ENCODE measurements at regions not wholly inside any gene's neighbourhood (a gene's known extent, or its start where the extent isn't known, plus 50 kb on each side); places are given as distances from the start of the nearest gene placed in this dataset.

DNA sequence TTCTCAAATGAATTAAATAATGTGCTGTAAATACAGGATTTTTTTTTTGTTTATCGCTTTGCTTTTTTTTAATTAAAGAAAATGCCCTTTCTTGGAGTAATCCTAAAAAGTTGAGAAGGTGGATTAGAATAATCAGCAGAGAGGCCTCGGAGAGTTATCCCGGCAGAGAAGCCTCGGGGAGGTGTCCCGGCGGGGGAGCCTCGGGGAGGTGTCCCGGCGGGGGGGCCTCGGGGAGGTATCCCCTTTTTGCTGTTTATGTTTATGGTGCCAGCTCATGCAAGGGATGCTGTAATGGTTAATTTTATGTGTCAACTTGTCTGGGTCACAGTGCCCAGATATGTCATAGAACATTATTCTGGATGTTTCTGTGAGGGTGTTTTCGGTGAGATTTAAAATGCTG is 263.0 kb upstream of the TRIB2 start:
- Histone ChIP-seq H4K20me1 (ENCODE audit: insufficient read depth, low read length) (no peaks in the 10 kb centered on the region), H3K4me3 (ENCODE audit: low read depth, low read length, poor library complexity, severe bottlenecking) (no peak overlapping the region), H3K79me2 (ENCODE audit: insufficient read depth, low read depth, low read length) (no peaks in the 10 kb centered on the region), H2AFZ (ENCODE audit: low read length) (no peak overlapping the region), H3K4me2 (ENCODE audit: low read length) (no peak overlapping the region), H3K36me3 (ENCODE audit: insufficient read depth, low read length) (no peaks in the 10 kb centered on the region), H3K4me1 (ENCODE audit: insufficient read depth, low read length, poor library complexity, severe bottlenecking) (no peaks in the 10 kb centered on the region), H3K27ac (ENCODE audit: low read depth, low read length, poor library complexity, severe bottlenecking) (no peak overlapping the region), H3K9me3 (ENCODE audit: low read length) (no peaks in the 10 kb centered on the region), H3K9me2 (ENCODE audit: insufficient read depth, low read length) (no peaks in the 10 kb centered on the region)
- TF ChIP-seq CTCF (conservative IDR thresholded peaks at IDR 0.05; ENCODE audit: low read length): no peak
- no peak for DNase-seq (ENCODE audit: low spot score)
- intact Hi-C loops (cut with micrococcal nuclease; ENCODE audit: unreplicated experiment): no loop called here
- no TSS peak for BruUV-seq (replicated peaks)
- POLR2A ChIA-PET: no interaction called here
- CTCF ChIA-PET (ENCODE audit: unreplicated experiment): no interaction called here

- CTCF ChIA-PET (ENCODE audit: unreplicated experiment): no interaction called here
- no peaks in the 10 kb centered on the region for H3K36me3 ChIP-seq (ENCODE audit: insufficient read depth, low read length)
- H3K79me2 ChIP-seq (ENCODE audit: insufficient read depth, low read depth, low read length): no peaks in the 10 kb centered on the region
- no peaks in the 10 kb centered on the region for H3K9me2 ChIP-seq (ENCODE audit: insufficient read depth, low read length)
- DNase-seq (ENCODE audit: low spot score): no peak
- H3K27ac ChIP-seq (ENCODE audit: low read depth, low read length, poor library complexity, severe bottlenecking): no peak overlapping the region
- H3K9me3 ChIP-seq (ENCODE audit: low read length): no peaks in the 10 kb centered on the region
- intact Hi-C loops (cut with micrococcal nuclease; ENCODE audit: unreplicated experiment): no loop called here
- POLR2A ChIA-PET: no interaction called here
- no peaks in the 10 kb centered on the region for H3K4me1 ChIP-seq (ENCODE audit: insufficient read depth, low read length, poor library complexity, severe bottlenecking)
- no peaks in the 10 kb centered on the region for H4K20me1 ChIP-seq (ENCODE audit: insufficient read depth, low read length)
- H3K4me2 ChIP-seq (ENCODE audit: low read length): no peak overlapping the region
- no peak overlapping the region for H2AFZ ChIP-seq (ENCODE audit: low read length)
- no TSS peak for BruUV-seq (replicated peaks)
- no peak for TF ChIP-seq EZH2phosphoT487 (IDR thresholded peaks at IDR 0.05; ENCODE audit: borderline replicate concordance, low read depth, low read length)
- no peak for TF ChIP-seq CTCF (conservative IDR thresholded peaks at IDR 0.05; ENCODE audit: low read length)
- no peak overlapping the region for H3K4me3 ChIP-seq (ENCODE audit: low read depth, low read length, poor library complexity, severe bottlenecking)
Measured at GRCh38 chr2:12455661-12456060, 261.1 kb upstream of the TRIB2 start.

DNA sequence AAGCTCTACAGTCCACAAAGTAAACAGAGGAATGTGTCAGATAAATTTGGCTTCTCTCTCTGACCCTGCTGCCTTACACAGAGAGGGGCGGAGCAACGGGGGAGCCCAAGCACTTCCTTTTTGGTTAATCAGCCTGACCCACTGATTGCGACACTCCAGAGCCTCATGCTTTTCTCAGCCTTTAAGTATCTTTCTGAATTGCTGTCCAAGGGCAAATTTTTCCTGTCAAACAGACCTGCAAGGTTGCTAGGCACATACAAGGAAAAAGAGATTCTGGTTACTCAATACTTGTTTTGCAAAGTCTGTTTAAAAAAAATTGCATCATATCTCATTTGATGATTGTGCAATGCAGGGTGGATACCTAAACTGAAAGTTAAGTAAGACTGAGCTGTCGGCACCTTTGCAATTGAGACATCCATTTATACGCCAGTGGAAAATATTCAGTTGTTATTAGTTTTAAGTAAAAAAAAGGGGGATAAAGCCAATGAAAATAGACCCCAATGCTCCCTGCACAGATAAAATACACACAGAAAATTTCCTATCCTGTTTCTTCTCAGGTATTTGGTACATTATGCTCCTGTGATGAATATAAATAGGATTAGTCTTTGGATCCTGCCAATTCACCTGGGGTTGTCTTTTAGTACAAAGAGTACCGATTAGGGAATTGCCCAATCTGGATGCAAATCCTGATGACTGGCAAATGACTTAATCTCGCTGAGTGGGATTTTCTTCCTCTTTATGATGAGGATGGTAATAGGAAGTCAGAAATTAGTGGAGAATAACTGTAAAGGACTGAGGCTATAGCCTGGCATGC is 260.2 kb upstream of the TRIB2 start:
- peak overlapping the region; percentile 7 for H3K4me3 ChIP-seq (ENCODE audit: low read depth, low read length, poor library complexity, severe bottlenecking)
- no peak overlapping the region for H3K27ac ChIP-seq (ENCODE audit: low read depth, low read length, poor library complexity, severe bottlenecking)
- TF ChIP-seq CTCF (conservative IDR thresholded peaks at IDR 0.05; ENCODE audit: low read length) (no peak), EZH2phosphoT487 (IDR thresholded peaks at IDR 0.05; ENCODE audit: borderline replicate concordance, low read depth, low read length) (no peak)
- H2AFZ ChIP-seq (ENCODE audit: low read length): peak overlapping the region; percentile 44; the same call in 1 of the 2 replicates
- H3K36me3 ChIP-seq (ENCODE audit: insufficient read depth, low read length): no peaks in the 10 kb centered on the region
- BruUV-seq (replicated peaks): no TSS peak
- H3K4me1 ChIP-seq (ENCODE audit: insufficient read depth, low read length, poor library complexity, severe bottlenecking): no peaks in the 10 kb centered on the region
- H3K9me2 ChIP-seq (ENCODE audit: insufficient read depth, low read length): no peaks in the 10 kb centered on the region
- CTCF ChIA-PET (ENCODE audit: unreplicated experiment): interaction anchor here (0.6 kb wide), 2 partner anchors 406 to 742 kb away, joined by 3 read pairs; no protein-coding TSS in a partner anchor
- no peaks in the 10 kb centered on the region for H3K9me3 ChIP-seq (ENCODE audit: low read length)
- no peaks in the 10 kb centered on the region for H3K79me2 ChIP-seq (ENCODE audit: insufficient read depth, low read depth, low read length)
- no peaks in the 10 kb centered on the region for H4K20me1 ChIP-seq (ENCODE audit: insufficient read depth, low read length)
- POLR2A ChIA-PET: no interaction called here
- DNase-seq (ENCODE audit: low spot score): peak; percentile 26
- intact Hi-C loops (cut with micrococcal nuclease; ENCODE audit: unreplicated experiment): no loop called here
- H3K4me2 ChIP-seq (ENCODE audit: low read length): peak overlapping the region; percentile 41
